Gastrocnemius medialis (tissue), 4 donors: ENCODE measurements at regions not wholly inside any gene's neighbourhood (a gene's known extent, or its start where the extent isn't known, plus 50 kb on each side); places are given as distances from the start of the nearest gene placed in this dataset.
"Not testable (repeated sequence)": the region's sequence is repeated elsewhere in the genome, so short reads cannot be mapped to it uniquely, and the experiment has no call there.

Experiments
- POLR2A ChIP-seq, 2 donors: fragments of 450-650 bp; IDR thresholded peaks; one replicate each; pipeline ENCODE4 v1.6.1; 2017; ENCODE audit warnings: antibody characterized with exemption in 2 of 2, mild to moderate bottlenecking in 2 of 2, moderate library complexity in 2 of 2
- TF ChIP-seq, protein P1 (sequence below), 5 experiments: fragments of 450-650 bp in 3 of 5; fragments of 200-600 bp in 2 of 5; sonication (generic) in 2 of 5; IDR thresholded peaks in 4 of 5; conservative IDR thresholded peaks in 1 of 5; 1 replicate in 4 of 5; 2 replicates in 1 of 5; pipeline ENCODE4 v1.5.1; 2016 to 2019; ENCODE audit warnings: antibody characterized with exemption in 5 of 5, mild to moderate bottlenecking in 3 of 5, moderate library complexity in 3 of 5

DNA sequence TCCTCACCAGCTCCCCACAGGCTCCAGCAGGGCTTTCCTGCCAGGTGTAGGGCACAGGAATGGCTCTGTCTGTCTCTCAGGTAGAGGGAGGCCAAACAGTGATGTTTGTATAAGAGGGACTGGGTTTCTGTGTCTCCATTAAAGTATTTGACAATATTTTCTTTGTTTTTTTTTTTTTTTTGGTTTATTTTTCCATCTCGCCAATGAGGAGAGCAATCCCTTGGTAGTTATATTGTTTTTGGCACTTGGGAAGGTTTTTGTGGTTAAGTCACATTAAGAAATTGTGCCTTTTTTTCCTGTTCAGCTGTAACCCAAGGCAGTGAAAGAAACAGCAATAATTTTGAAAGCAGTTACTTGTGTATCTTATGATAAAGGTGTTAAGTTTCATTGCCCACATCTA, 234.6 kb upstream of the PRSS1 start:
- TF ChIP-seq, protein P1, sequence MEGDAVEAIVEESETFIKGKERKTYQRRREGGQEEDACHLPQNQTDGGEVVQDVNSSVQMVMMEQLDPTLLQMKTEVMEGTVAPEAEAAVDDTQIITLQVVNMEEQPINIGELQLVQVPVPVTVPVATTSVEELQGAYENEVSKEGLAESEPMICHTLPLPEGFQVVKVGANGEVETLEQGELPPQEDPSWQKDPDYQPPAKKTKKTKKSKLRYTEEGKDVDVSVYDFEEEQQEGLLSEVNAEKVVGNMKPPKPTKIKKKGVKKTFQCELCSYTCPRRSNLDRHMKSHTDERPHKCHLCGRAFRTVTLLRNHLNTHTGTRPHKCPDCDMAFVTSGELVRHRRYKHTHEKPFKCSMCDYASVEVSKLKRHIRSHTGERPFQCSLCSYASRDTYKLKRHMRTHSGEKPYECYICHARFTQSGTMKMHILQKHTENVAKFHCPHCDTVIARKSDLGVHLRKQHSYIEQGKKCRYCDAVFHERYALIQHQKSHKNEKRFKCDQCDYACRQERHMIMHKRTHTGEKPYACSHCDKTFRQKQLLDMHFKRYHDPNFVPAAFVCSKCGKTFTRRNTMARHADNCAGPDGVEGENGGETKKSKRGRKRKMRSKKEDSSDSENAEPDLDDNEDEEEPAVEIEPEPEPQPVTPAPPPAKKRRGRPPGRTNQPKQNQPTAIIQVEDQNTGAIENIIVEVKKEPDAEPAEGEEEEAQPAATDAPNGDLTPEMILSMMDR (IDR thresholded peaks at IDR 0.05 in 4 of 5, conservative IDR thresholded peaks at IDR 0.05 in 1 of 5): not testable (repeated sequence)
- not testable (repeated sequence) for TF ChIP-seq POLR2A (IDR thresholded peaks at IDR 0.05)
